Middle frontal gyrus (tissue), 1 donor: ENCODE measurements at regions not wholly inside any gene's neighbourhood (a gene's known extent, or its start where the extent isn't known, plus 50 kb on each side); places are given as distances from the start of the nearest gene placed in this dataset.
"Not testable (repeated sequence)": the region's sequence is repeated elsewhere in the genome, so short reads cannot be mapped to it uniquely, and the experiment has no call there.

Experiments
- DNase-seq: peaks from one replicate; pipeline ENCODE4 v3.0.0-alpha.2; 2015; ENCODE audit warnings: low spot score; ENCODE audit errors: extremely low spot score

- DNase-seq: no peak
Observed at GRCh38 chr3:87733671-87734367, 325.0 kb downstream of the CGGBP1 start.

DNA sequence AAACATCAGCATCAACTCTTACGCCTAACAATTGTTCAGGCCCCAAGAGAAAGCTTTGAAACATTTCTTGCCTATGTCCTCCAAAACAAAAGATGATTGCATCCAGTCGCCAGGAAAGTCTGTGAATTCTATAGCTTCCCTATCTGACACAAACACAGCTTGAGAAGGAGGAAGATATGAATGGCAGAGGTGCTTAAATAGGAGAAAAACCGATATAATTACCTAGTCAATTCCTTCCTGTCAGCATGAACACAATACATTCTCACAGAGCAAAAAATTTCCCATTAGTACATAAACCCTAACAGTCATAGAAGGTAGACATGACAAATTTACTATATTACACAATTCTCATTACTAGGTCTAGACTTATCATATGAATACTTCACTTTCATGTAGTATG lies 326.5 kb downstream of the CGGBP1 start:
- no peak for DNase-seq

GRCh38 chr3:87727783-87728182 lies 331.0 kb downstream of the CGGBP1 start:
- DNase-seq: no peak

DNA sequence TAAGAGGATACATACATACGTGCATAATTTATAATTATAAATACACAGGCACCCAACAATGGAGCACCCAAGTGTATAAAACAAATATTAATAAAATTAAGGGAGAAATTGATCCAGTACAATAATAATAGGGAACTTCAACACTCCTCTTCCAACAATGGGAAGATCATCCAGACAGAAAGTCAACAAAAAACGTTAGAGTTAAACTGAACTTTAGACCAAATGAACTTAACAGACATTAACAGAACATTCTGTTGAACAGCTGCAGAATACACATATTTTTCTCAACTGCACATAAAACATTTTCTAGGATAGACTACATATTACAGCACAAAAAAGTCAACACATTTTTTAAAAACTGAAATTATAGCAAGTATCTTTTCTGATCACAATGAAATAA lies 339.7 kb downstream of the CGGBP1 start:
- no peak for DNase-seq

GRCh38 chr3:87710511-87710910 lies 348.3 kb downstream of the CGGBP1 start:
- DNase-seq: no peak

DNA sequence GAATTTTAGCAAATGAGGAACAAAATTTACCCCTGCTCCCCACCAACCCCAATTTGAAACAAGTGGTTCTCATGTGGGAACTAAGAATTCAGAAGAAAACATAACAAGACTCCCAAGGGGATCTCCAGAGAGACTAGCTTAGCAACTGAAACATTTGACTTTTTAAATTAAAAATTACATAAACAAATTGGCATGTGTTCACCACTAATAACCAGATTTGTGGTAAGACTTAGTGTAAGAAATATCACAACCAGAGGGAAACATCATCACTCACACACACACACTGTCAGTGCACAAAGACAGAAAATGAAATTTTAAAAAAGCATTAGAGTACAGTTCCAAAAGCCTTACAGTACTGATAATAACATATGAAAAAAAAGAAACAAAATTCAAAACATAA lies 348.8 kb downstream of the CGGBP1 start:
- DNase-seq: no peak

DNA sequence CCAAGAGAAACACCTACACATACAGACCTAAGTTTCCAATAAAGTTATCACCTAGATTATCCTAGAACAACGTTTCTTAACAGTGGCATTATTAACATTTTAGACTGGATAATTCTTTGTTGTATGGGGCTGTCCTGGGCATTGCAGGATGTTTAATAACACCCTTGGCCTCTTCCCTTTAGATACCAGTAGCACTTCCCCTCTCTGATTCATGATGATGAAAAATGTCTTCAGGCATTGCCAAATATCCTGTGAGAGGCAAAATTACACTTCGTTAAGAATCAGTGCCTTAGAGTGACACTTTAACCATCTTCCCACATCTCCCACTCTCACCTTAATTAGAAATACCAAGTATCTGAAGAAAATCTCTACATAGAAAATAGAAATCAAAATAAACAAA lies 352.6 kb downstream of the CGGBP1 start:
- no peak for DNase-seq

DNA sequence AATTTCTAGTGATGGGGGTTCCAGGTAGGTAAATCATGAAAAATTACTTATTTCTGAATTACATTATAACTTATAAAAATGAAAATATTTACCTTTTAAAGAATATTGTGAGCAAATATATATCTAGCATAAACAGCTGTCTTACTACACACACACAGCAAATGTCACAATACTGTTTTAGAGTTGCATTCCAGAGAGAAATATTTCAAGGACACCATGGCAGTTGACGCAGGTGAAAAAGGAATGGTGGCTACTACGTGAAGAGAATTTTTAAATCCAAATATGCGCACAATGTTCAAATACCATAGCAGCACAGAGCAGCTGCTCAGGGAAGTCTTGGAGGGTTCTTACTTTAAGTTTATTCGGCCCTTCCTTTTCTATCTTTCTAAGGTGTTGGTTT lies 356.2 kb downstream of the CGGBP1 start:
- DNase-seq: no peak

DNA sequence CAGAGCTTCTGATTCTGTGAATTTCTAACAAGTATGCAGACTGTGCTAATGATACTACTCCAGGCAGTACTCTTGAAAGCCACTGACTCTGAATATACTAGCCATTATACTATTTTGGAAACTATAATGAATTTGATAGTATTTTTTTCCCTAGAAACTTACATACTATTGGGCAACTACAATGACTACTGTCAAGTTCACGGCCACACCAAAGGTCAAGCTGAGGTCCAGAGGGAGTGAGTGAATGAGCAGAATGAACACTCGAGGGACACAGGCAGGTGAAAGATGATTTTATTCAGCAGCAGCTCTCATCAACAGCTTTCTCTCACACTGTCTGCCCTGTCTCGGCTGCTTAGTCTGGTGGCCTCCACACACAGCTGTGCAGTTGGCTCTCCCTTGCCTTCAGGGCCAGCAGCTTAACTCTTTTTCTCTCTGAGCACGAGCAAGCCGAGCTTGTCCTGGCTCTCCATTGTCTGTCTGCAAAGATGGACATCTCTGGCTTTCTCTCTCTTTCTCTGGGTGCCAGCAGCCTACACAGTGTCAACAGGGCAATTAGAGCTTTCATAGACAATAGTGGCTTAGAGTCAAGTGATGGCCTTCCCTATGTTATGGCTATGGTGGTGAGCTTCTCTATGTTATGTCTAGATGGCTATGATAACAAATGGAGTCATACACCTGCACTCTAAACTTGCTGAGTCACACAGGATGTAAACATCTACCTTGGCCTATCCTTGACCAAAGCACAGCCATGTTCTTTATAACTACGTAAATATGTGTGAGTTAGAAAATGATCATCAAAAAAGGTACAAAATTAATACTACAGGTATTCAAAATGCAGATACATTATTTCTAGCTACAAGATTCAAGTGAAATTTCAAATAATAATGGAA lies 362.4 kb downstream of the CGGBP1 start:
- DNase-seq: no peak

- no peak for DNase-seq
Observed at GRCh38 chr3:87694678-87695077, 364.1 kb downstream of the CGGBP1 start.

DNA sequence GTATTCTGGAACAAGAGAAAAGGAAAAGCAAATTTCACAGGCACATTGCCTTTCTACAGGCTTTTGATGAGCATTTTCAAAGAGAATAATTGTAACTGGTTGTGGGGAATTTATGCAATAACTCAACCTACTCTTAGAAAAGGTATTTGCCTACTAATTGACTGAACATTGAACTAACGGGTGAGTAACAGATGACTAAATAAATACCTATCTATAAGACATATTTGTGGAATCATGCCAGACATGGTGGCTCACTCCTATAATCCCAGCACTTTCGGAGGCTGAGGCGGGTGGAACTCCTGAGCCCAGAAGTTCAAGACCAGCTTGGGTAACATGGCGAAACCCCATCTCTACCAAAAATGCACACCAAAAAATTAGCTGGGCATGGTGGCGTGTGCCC lies 367.7 kb downstream of the CGGBP1 start:
- no peak for DNase-seq

- DNase-seq: not testable (repeated sequence)
Observed at GRCh38 chr3:87678984-87679660, 379.7 kb downstream of the CGGBP1 start.

DNA sequence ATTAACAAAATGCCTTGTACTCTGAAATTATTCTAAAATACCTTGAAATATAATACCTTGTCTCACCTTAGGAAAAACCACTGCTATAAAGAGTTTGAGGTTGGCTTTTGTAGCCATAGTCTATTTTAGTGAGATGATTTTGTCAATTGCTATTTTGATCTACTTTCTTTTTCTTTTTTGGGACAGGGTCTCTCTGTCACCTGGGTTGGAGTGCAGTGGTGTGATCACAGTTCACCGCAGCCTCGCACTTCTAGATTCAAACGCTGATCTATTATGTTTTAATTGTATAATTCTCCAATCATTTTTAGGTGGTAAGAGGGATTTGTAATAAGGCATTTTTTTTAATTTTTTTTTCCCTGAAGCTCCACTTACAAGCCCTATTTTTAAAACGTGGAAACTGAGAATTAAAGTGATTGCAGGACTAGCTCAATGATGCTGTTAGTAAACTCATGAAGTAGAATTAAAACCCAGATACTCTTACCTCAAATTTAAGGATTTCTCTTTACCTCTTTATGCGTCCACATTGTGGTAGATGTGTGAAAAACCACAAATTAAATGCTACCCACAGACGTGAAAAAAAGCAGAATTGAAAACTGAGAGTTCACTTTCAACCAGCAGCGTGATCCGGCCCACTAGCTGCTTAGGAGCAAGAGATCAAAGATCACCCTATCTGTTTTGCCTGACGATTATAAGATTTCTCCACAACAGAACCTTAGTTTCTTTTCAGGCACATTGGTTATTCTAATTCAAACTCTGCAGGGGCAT lies 384.2 kb downstream of the CGGBP1 start:
- DNase-seq: no peak

GRCh38 chr3:87673132-87673531 lies 385.7 kb downstream of the CGGBP1 start:
- no peak for DNase-seq

GRCh38 chr3:87654184-87654583 lies 377.8 kb upstream of the POU1F1 start:
- no peak for DNase-seq

DNA sequence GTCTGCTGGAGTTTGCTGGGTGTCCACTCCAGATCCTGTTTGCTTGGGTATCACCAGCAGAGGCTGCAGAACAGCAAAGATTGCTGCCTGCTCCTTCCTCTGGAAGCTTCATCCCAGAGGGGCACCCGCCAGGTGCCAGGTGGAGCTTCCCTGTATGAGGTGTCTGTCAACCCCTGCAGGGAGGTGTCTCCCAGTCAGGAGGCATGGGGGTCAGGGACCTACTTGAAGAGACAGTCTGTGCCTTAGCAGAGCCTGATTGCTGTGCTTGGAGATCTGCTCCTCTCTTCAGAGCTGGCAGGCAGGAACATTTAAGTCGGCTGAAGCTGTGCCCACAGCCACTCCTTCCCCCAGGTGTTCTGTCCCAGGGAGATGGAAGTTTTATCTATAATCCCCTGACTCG lies 376.8 kb upstream of the POU1F1 start:
- DNase-seq: not testable (repeated sequence)

GRCh38 chr3:87634426-87634825 lies 358.0 kb upstream of the POU1F1 start:
- DNase-seq: no peak

- no peak for DNase-seq
Observed at GRCh38 chr3:87627316-87627715, 350.9 kb upstream of the POU1F1 start.

DNA sequence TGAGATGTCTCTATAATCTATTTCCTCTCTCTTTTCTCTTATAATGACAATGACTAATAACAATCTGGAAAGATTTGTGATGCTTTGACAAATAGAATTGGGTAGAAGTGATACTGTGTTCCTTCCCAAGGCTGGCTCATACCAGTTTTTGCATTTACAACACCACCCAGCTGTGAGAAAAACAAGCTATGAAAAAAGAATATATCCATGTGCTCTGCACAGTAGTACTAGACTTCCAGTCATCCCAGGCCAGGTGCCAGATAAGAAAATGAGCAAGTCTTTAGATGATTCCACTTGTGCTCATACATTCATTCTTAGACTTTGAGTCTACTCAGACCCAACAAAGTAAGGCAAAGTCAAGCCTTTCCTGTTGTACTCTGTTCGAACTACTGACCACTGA lies 350.2 kb upstream of the POU1F1 start:
- DNase-seq: no peak

DNA sequence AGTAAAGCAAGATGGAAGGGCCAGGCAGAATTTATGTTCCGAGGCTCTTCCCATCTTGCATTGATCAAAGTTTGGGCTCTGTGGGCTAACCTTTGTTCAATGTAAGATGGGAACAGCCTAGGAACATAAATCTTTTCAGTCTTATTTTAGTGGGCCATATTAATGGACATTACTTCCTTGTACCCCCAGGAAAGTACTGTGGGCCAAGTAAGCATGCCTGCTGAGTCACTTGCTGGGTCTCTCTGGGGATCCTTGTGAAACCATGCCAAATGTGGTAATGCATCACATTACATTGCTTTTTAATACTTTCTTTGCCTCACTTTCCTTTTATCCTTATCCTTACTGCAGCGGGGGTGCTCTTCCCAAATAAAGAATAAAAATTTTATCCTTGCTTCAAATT lies 349.5 kb upstream of the POU1F1 start:
- no peak for DNase-seq

DNA sequence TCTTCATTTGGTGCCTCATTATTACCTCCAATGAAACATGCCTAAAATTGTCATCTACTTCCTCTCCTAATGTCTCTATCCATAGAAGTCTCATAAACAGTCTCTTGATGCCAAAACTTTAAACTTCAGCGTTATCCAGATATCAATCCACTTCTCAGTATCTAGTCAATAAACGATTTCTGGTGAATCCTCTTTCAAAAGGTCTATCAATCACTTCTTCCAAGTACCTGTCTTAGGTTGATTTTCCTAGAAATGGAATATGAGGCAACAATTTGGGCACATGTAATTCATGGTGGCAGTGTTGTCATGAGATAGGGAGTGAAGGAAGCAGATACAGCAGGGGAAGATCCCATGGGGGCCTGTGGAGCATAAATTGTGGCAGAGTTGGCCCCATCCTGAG lies 348.5 kb upstream of the POU1F1 start:
- no peak for DNase-seq
